ENCODE measurements at regions not wholly inside any gene's neighbourhood (a gene's known extent, or its start where the extent isn't known, plus 50 kb on each side); places are given as distances from the start of the nearest gene placed in this dataset.

DNA sequence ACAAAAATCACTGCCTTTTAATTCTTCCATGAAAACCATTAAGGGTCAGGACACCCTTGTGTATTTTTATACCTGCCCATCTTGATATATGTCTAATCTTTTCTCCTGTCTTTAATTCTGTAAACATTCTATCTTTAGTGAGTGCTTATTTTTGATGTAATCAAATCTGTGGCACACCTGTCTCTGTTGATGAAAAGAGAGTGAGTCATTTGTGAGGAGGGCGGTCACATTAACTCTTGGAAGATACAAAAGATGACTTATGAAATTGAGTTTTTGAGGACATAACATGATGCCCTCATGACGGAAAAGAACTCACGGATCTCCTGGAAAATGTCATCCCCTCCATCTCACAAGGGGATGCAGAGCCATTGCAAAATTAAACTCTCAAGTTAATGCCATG, 206.5 kb upstream of the PGR start:
- intact Hi-C loops (cut with micrococcal nuclease): no loop called here
- Histone ChIP-seq H3K36me3 (ENCODE audit: control insufficient read depth in 2 of 3, insufficient read depth in 3 of 3, low read length in 3 of 3) (no peaks in the 10 kb centered on the region), H3K9me3 (ENCODE audit: control insufficient read depth in 2 of 3, low read length in 3 of 3) (no peaks in the 10 kb centered on the region), H3K4me3 (ENCODE audit: low read length) (no peak overlapping the region), H3K27me3 (ENCODE audit: control insufficient read depth in 2 of 2, insufficient read depth in 2 of 2, low read length in 2 of 2) (no peaks in the 10 kb centered on the region), H3K27ac (ENCODE audit: low read depth, low read length) (no peak overlapping the region), H3K4me1 (ENCODE audit: control insufficient read depth in 2 of 2, insufficient read depth in 2 of 2, low read length in 2 of 2) (no peaks in the 10 kb centered on the region)
- POLR2A ChIA-PET: no interaction called here
- Mint-ChIP-seq H3K9me3 (peaks cover 0 to 26% (median 1%) of the 10 kb centered on the region in 11 donors), H3K4me3 (no peak overlapping the region), H3K36me3 (no peaks in the 10 kb centered on the region), H3K4me1 (no peaks in the 10 kb centered on the region), H3K27me3 (no peaks in the 10 kb centered on the region), H3K27ac (no peak overlapping the region)
- CTCF ChIA-PET: no interaction called here
- ATAC-seq (no peak), DNase-seq (no peak)

DNA sequence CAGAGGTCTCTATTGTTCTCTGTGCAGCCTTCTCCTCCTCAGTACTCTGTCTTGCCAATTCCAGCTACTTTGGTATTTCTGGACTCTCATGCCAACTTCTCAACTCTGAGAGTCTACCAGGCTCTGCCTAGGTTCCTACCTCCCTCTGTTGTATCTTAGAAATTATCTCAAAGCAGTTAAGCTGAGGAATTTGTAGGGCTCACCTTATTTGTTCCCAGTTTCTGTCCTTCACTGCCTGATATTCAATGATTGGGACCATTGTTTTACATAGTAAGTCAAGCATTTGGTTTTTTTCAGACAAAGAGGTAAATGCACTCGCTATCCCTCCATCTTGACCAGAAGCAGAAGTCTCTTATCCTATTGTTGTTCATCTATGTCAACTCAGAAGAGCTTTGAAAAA, 205.0 kb upstream of the PGR start:
- Mint-ChIP-seq H3K27ac (no peak overlapping the region), H3K9me3 (peaks cover 0 to 26% (median 3%) of the 10 kb centered on the region in 11 donors), H3K27me3 (no peaks in the 10 kb centered on the region), H3K4me3 (no peak overlapping the region), H3K4me1 (no peaks in the 10 kb centered on the region), H3K36me3 (no peaks in the 10 kb centered on the region)
- POLR2A ChIA-PET: no interaction called here
- no peaks in the 10 kb centered on the region for H3K9me3 ChIP-seq (ENCODE audit: control insufficient read depth in 2 of 3, low read length in 3 of 3)
- no peaks in the 10 kb centered on the region for H3K27me3 ChIP-seq (ENCODE audit: control insufficient read depth in 2 of 2, insufficient read depth in 2 of 2, low read length in 2 of 2)
- H3K27ac ChIP-seq (ENCODE audit: low read depth, low read length): no peak overlapping the region
- H3K4me1 ChIP-seq (ENCODE audit: control insufficient read depth in 2 of 2, insufficient read depth in 2 of 2, low read length in 2 of 2): no peaks in the 10 kb centered on the region
- intact Hi-C loops (cut with micrococcal nuclease): no loop called here
- ATAC-seq (no peak), DNase-seq (no peak)
- no peak overlapping the region for H3K4me3 ChIP-seq (ENCODE audit: low read length)
- no peaks in the 10 kb centered on the region for H3K36me3 ChIP-seq (ENCODE audit: control insufficient read depth in 2 of 3, insufficient read depth in 3 of 3, low read length in 3 of 3)
- CTCF ChIA-PET: interaction anchor here (0.6 kb wide), 1 partner anchor 1090 kb away, joined by 3 read pairs; no protein-coding TSS in a partner anchor

DNA sequence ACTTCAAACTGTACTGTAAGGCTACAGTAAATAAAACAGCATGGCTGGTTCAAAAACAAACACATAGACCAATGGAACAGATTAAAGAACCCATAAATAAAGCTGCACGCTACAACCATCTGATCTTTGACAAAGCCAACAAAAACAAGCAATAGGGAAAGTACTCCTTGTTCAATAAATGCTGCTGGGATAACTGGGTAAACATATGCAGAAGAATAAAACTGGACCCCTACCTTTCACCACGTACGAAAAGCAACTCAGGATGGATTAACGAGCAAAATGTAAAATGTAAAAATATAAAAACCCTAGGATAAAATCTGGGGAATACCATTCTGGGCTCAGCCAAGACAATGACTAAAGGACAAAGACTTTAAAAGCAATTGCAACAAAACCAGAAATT, 201.8 kb upstream of the PGR start:
- Histone ChIP-seq H3K4me3 (ENCODE audit: low read length) (no peak overlapping the region), H3K4me1 (ENCODE audit: control insufficient read depth in 2 of 2, insufficient read depth in 2 of 2, low read length in 2 of 2) (no peaks in the 10 kb centered on the region), H3K27me3 (ENCODE audit: control insufficient read depth in 2 of 2, insufficient read depth in 2 of 2, low read length in 2 of 2) (no peaks in the 10 kb centered on the region), H3K36me3 (ENCODE audit: control insufficient read depth in 2 of 3, insufficient read depth in 3 of 3, low read length in 3 of 3) (no peaks in the 10 kb centered on the region), H3K9me3 (ENCODE audit: control insufficient read depth in 2 of 3, low read length in 3 of 3) (no peaks in the 10 kb centered on the region), H3K27ac (ENCODE audit: low read depth, low read length) (no peak overlapping the region)
- POLR2A ChIA-PET: no interaction called here
- intact Hi-C loops (cut with micrococcal nuclease): no loop called here
- H3K9me3 Mint-ChIP-seq: peaks cover 0 to 16% (median 3%) of the 10 kb centered on the region in 11 donors
- ATAC-seq: no peak
- no peak overlapping the region for H3K27ac Mint-ChIP-seq
- no peaks in the 10 kb centered on the region for H3K4me1 Mint-ChIP-seq
- H3K36me3 Mint-ChIP-seq: no peaks in the 10 kb centered on the region
- H3K27me3 Mint-ChIP-seq: no peaks in the 10 kb centered on the region
- CTCF ChIA-PET: no interaction called here
- H3K4me3 Mint-ChIP-seq: no peak overlapping the region
- DNase-seq: no peak

DNA sequence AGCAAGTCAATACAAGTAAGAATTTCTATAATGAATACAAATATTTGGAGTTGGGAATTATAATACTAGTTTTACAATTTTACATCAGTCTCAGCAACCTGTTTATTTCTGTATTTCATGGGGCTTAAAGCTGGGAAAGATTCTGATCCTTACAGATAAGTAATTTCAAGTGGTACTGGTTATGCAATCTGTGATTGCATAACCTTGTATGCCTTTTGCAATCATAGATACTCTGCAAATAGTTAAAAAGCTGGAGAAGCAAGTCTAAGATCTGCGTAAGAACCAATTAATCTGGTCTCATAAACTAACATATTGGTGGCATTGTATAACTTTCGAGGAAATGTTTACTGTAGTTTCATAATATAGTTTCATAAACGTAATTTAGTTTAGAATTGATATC, 198.3 kb upstream of the PGR start:
- peaks cover 0 to 10% (median 4%) of the 10 kb centered on the region in 11 donors for H3K9me3 Mint-ChIP-seq
- H3K4me1 Mint-ChIP-seq: no peaks in the 10 kb centered on the region
- intact Hi-C loops (cut with micrococcal nuclease): no loop called here
- Histone ChIP-seq H3K27me3 (ENCODE audit: control insufficient read depth in 2 of 2, insufficient read depth in 2 of 2, low read length in 2 of 2) (no peaks in the 10 kb centered on the region), H3K36me3 (ENCODE audit: control insufficient read depth in 2 of 3, insufficient read depth in 3 of 3, low read length in 3 of 3) (no peaks in the 10 kb centered on the region), H3K4me3 (ENCODE audit: low read length) (no peak overlapping the region), H3K27ac (ENCODE audit: low read depth, low read length) (no peak overlapping the region), H3K4me1 (ENCODE audit: control insufficient read depth in 2 of 2, insufficient read depth in 2 of 2, low read length in 2 of 2) (no peaks in the 10 kb centered on the region), H3K9me3 (ENCODE audit: control insufficient read depth in 2 of 3, low read length in 3 of 3) (no peaks in the 10 kb centered on the region)
- no peak overlapping the region for H3K4me3 Mint-ChIP-seq
- no peak for ATAC-seq
- no peaks in the 10 kb centered on the region for H3K27me3 Mint-ChIP-seq
- no peak for DNase-seq
- ChIA-PET POLR2A (no interaction called here), CTCF (no interaction called here)
- H3K27ac Mint-ChIP-seq: no peak overlapping the region
- no peaks in the 10 kb centered on the region for H3K36me3 Mint-ChIP-seq

DNA sequence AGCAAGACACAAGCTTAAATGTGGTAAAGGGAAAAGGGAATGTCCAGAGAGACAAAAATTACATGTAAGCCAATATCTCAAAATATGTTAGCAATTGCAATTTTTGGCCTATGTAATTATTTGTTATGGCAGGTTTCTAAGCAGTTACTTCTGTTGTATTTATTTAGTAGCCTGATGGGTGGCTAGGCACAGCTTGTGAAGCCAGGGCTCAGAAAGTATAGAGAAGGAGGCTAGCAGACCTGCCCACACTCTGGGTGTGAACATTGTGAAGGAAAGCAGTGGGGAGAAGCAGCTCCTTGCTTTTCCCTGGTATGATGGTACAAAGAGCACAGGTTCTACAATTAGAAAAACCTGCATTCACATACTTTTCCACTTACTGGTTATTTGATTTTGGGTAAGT, 196.5 kb upstream of the PGR start:
- Mint-ChIP-seq H3K4me3 (no peak overlapping the region), H3K36me3 (no peaks in the 10 kb centered on the region), H3K27me3 (no peaks in the 10 kb centered on the region), H3K4me1 (no peaks in the 10 kb centered on the region), H3K27ac (no peak overlapping the region), H3K9me3 (peaks cover 0 to 10% (median 5%) of the 10 kb centered on the region in 11 donors)
- Histone ChIP-seq H3K36me3 (ENCODE audit: control insufficient read depth in 2 of 3, insufficient read depth in 3 of 3, low read length in 3 of 3) (no peaks in the 10 kb centered on the region), H3K9me3 (ENCODE audit: control insufficient read depth in 2 of 3, low read length in 3 of 3) (no peaks in the 10 kb centered on the region), H3K4me1 (ENCODE audit: control insufficient read depth in 2 of 2, insufficient read depth in 2 of 2, low read length in 2 of 2) (no peaks in the 10 kb centered on the region), H3K27ac (ENCODE audit: low read depth, low read length) (no peak overlapping the region), H3K27me3 (ENCODE audit: control insufficient read depth in 2 of 2, insufficient read depth in 2 of 2, low read length in 2 of 2) (no peaks in the 10 kb centered on the region), H3K4me3 (ENCODE audit: low read length) (no peak overlapping the region)
- ATAC-seq: no peak
- ChIA-PET CTCF (no interaction called here), POLR2A (no interaction called here)
- intact Hi-C loops (cut with micrococcal nuclease): no loop called here
- no peak for DNase-seq

DNA sequence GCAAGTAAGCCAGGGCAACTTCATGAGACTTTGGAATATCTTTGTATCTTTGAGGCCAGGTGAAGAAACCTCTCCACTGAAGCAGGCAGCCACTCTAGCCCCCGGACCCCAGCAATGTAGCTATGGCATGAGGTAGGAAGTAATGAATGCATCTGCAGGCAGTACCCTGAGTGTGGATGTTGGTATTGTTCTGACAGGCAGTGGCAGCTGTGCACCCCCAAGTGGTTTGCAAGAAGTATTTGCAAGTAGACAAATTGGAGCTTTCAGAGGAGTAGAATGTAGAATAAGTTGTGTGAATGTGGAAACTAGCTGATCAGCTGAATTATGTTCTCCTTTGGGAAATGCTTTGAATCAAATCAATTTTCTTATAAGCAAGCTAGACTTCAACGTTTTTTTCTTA, 194.4 kb upstream of the PGR start:
- no peak overlapping the region for H3K4me3 Mint-ChIP-seq
- H3K36me3 Mint-ChIP-seq: no peaks in the 10 kb centered on the region
- no peaks in the 10 kb centered on the region for H3K27me3 Mint-ChIP-seq
- H3K4me1 ChIP-seq (ENCODE audit: control insufficient read depth in 2 of 2, insufficient read depth in 2 of 2, low read length in 2 of 2): no peaks in the 10 kb centered on the region
- H3K27ac ChIP-seq (ENCODE audit: low read depth, low read length): no peak overlapping the region
- H3K4me3 ChIP-seq (ENCODE audit: low read length): no peak overlapping the region
- H3K9me3 ChIP-seq (ENCODE audit: control insufficient read depth in 2 of 3, low read length in 3 of 3): peaks cover 0 to 5% (median 0%) of the 10 kb centered on the region in 3 experiments
- H3K4me1 Mint-ChIP-seq: no peaks in the 10 kb centered on the region
- DNase-seq (no peak), ATAC-seq (no peak)
- peaks cover 0 to 16% (median 4%) of the 10 kb centered on the region in 11 donors for H3K9me3 Mint-ChIP-seq
- intact Hi-C loops (cut with micrococcal nuclease): no loop called here
- CTCF ChIA-PET: no interaction called here
- POLR2A ChIA-PET: no interaction called here
- H3K27me3 ChIP-seq (ENCODE audit: control insufficient read depth in 2 of 2, insufficient read depth in 2 of 2, low read length in 2 of 2): no peaks in the 10 kb centered on the region
- H3K36me3 ChIP-seq (ENCODE audit: control insufficient read depth in 2 of 3, insufficient read depth in 3 of 3, low read length in 3 of 3): no peaks in the 10 kb centered on the region
- no peak overlapping the region for H3K27ac Mint-ChIP-seq

DNA sequence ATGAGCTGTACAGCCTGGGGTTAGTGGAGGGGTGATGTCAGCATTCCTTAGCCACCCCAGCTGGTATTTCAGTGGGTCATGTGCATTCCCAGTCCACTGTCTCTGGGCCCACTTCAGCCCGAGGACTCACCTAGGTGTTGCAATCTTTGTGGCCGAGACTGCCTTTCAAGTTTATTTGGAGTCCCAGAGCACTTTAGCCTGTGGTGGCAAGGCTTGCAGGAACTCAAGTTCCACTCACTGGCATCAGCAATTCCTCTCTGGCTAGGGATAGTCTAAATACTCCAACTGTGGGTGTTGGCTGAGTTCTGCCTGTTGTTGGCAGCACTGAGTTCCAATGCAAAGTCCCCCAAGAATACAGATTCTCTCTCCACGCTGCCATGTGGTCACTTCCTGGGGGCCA, 191.6 kb upstream of the PGR start:
- intact Hi-C loops (cut with micrococcal nuclease): no loop called here
- H3K27ac Mint-ChIP-seq: no peak overlapping the region
- POLR2A ChIA-PET: no interaction called here
- no peak overlapping the region for H3K4me3 ChIP-seq (ENCODE audit: low read length)
- H3K36me3 Mint-ChIP-seq: peaks cover 0 to 4% (median 0%) of the 10 kb centered on the region in 5 donors
- no peaks in the 10 kb centered on the region for H3K27me3 Mint-ChIP-seq
- H3K4me1 Mint-ChIP-seq: no peaks in the 10 kb centered on the region
- H3K4me3 Mint-ChIP-seq: no peak overlapping the region
- DNase-seq (no peak), ATAC-seq (no peak)
- H3K27me3 ChIP-seq (ENCODE audit: control insufficient read depth in 2 of 2, insufficient read depth in 2 of 2, low read length in 2 of 2): no peaks in the 10 kb centered on the region
- CTCF ChIA-PET: no interaction called here
- peaks cover 0 to 5% (median 0%) of the 10 kb centered on the region in 3 experiments for H3K9me3 ChIP-seq (ENCODE audit: control insufficient read depth in 2 of 3, low read length in 3 of 3)
- no peaks in the 10 kb centered on the region for H3K36me3 ChIP-seq (ENCODE audit: control insufficient read depth in 2 of 3, insufficient read depth in 3 of 3, low read length in 3 of 3)
- no peaks in the 10 kb centered on the region for H3K4me1 ChIP-seq (ENCODE audit: control insufficient read depth in 2 of 2, insufficient read depth in 2 of 2, low read length in 2 of 2)
- H3K9me3 Mint-ChIP-seq: peaks cover 1 to 22% (median 9%) of the 10 kb centered on the region in 11 donors
- no peak overlapping the region for H3K27ac ChIP-seq (ENCODE audit: low read depth, low read length)

Data from naive thymus-derived CD4-positive, alpha-beta T cell (primary cell).